Skin of body (tissue), 1 donor: ENCODE measurements at regions not wholly inside any gene's neighbourhood (a gene's known extent, or its start where the extent isn't known, plus 50 kb on each side); places are given as distances from the start of the nearest gene placed in this dataset.
A peak's percentile ranks its signal among the peaks of the same experiment; 100 is the strongest.

ENCODE experiments used
- DNase-seq: peaks from one replicate; lab custom pipeline; 2025; lab: John Stamatoyannopoulos, UW

DNA sequence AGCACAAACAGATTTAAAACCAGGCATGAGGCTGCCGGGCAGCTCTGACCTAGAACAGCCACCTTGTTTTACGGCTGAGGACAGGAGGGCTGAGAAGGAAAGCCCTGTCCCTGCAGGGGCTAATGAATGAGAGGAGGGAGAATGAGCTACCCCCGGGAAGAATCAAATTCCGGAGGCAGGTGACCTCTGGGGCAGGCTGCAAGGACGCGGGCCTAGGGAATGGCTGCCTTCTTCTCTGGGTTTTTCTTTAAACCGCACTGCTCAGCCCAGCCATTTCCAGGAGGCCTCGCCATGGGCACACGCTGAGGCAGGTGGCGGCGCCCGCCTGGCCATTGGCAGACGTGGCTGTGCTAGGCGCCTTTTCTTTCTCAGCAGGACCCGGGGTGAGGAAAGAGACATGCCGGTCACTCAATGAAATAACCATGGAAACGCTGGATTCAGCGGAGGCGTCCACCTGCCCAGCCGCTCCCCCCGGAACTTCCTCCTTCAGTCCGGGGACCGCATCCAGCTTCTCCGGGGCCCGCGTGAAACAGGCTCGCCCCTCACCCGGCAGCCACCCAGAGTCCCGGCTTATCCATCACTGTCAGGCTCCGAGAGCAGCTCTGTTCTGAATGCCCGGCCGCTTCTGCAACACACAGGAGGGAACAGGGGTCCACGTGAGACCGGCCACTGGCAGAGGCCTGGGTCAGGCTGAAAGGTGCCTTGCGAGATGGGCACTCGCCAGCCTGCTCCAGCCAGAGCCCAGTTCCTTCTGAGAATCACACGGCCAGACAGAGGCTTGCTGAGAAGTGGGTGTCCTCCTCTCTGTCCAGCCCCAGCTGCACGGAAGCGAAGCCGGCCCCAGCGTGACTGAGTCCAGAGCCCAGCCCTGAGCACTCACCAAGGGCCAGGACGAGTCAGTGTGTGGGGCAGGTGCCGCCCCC is 82.1 kb downstream of the PDGFA start:
- no peak for DNase-seq

DNA sequence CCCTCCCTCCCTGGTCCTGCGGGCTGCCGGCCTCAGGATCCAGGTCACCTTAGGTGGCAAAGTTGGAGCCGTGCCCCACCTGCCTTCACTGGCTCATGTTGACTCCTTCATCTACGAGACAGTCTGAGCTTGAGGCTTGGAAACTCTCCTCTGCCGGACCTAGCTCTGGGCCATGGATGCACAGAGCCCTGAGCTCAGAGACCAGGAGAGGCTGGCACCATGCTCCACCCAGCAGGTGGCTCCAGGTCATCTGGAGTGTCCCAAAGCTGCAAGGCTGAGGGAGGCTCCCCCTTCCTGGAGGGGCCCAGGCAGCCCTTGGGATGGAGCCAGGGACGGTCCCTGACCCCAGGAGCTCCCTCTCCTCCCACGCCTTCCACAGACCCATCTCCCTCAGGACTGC is 81.3 kb downstream of the PDGFA start:
- no peak for DNase-seq

DNA sequence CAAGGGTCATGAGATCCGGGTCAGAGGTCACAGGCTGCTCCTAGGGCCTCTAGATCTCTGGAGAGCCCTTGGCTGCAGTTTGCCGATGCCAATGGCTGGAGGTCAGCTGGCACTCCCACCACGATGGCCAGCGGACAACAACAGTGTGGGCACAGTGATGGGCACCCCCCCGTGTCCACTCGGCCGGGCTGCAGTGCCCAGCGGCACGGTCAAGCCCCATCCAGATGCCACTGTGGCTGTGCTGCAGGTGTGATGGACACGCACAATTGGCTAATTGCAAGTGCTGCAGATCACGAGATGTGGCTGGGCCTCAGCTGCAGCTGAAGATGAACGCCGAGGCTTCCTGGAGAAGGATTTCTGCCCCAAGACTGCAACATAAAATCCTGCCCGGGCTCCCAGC is 80.7 kb downstream of the PDGFA start:
- no peak for DNase-seq

DNA sequence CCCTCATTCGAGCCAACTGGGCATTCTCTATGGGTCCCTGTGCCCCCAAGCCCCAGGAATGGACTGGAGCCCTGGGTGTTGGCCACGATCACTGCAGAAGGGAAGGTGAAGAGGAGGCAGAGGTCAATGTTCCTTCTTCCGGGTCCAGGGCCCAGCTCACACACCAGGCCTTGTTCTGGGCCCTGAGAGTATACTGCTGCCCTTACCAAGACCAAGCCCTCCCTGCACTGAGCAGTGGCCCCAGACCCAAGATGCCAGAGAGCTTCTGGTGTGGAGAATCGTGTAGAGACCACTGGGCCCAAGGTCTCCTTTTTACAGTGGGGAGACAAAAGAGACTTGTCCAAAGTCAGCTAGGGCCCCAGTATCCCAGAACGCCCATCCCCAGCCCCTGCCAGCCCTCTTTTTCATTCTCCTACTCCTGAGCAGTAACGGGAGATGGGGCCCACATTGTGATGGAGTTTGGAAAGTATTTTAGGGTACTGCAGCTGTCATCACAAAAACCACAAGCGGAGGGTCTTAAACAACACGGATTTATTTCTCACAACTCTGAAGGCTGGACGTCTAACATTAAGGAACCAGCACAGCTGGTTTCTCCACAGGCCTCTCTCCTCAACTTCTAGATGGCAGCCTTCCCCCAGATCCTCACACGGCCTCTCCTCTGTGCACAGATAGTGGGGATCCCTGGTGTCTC is 79.4 kb downstream of the PDGFA start:
- no peak for DNase-seq

DNA sequence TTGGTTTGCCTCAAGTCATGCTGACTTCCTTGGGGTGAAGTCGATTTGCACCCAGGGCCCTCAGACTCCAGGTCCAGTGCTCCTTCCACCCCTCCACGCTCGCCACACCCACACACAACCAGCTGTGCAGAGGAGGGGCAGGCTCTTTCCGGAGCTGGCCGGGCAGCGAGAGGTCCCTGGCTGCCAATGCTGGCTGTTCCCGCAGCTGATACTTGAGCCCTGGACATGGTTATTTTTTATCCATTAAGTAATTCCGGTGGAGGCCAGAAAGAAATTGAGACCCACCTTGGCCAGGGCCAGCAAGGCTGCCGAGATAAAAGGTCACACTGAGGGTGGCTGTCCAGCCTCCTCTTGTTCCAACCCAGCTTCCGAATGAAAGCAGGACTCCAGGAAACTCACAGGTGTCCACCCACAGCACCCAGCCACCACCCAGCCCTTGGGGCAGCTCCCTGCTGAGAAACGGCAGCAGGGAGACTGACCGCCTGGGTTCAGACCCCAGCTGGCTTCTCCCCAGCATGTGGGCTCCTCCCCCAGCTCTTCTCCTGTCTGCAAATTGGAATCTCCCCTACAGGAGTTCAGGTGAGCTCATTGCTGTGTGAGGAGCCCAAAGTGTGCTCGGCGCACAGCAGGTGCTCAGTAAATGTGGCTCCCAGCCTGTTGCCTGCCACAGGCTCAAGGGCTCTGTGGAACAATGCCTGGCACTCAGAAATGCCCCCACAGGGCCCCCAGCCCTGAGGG is 77.8 kb downstream of the PDGFA start:
- no peak for DNase-seq

DNA sequence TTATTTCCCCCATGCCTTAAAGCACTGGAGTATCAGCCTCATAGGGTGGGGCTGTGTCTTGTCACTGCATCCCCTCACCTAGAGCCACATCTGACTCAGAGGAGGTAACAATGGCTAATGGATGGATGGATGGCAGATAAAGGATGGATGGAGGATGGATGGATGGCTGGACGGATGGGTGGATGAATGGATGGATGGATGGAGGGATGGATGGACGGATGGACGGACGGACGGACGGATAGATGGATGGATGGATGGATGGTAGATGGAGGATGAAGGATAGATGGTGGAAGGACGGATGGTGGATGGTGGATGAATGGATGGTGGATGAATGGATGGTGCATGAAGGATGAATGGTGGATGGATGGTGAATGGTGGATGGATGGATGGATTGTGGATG is 77.2 kb downstream of the PDGFA start:
- DNase-seq = no peak

DNA sequence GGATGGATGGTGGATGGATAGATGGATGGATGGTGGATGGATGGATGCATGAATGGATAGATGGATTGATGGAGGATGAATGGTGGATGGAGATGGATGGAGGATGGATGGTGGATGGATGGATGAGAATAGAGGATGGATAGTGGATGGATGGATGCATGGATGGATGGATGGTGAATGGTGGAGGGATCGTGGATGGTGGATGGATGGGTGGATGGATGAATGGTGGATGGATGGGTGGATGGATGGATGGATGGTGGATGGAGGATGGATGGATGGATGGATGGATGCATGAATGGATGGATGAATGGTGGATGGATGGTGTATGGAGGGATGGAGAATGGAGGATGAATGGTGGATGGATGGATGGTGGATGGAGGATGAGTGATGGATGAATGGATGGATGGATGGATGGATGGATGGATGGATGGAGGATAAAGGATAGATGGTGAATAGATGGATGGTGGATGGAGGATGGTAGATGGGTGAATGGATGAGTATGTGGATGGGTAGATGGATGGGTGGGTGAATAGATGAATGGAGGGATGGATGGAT is 76.3 kb downstream of the PDGFA start:
- DNase-seq = no peak

DNA sequence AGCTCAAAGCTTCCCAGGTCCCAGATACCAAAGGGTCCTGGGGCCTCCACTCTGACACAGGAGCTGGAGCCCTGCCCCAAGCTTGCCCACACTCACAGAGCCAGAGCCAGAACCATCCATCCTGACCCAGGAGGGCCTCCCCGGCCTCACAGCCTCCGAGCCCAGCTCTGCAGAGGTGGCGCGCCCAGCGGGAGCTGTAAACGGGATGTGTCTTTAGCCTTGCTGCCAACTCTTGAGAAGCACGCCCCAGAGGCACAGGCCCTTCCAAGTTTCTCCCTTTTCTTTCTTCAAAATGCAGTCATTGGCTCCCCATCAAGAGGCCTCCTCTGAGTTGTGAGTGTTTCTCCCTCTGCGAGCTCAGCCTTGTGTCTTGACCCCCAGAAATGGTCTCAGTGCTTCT is 75.0 kb downstream of the PDGFA start:
- peak; percentile 33 for DNase-seq

DNA sequence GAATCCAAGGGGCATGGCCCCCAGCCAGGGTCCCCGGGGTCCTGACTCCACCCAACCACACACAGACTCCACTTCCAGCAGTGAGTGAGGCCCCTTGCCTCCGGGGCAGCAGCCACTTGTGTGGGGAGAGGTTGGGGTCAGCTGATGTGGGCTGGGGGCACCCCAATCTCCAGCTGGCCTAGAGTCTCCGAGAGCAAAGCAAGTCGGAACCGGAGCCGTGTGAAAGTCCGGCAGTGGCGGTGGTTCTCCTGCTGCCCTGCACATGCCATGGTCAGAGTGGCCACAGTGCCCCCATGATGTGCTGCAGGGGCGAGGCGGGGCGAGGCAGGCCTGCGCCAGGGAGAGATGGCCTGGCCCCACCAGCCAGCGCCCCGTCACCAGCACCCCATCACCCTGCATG is 74.6 kb downstream of the PDGFA start:
- no peak for DNase-seq

DNA sequence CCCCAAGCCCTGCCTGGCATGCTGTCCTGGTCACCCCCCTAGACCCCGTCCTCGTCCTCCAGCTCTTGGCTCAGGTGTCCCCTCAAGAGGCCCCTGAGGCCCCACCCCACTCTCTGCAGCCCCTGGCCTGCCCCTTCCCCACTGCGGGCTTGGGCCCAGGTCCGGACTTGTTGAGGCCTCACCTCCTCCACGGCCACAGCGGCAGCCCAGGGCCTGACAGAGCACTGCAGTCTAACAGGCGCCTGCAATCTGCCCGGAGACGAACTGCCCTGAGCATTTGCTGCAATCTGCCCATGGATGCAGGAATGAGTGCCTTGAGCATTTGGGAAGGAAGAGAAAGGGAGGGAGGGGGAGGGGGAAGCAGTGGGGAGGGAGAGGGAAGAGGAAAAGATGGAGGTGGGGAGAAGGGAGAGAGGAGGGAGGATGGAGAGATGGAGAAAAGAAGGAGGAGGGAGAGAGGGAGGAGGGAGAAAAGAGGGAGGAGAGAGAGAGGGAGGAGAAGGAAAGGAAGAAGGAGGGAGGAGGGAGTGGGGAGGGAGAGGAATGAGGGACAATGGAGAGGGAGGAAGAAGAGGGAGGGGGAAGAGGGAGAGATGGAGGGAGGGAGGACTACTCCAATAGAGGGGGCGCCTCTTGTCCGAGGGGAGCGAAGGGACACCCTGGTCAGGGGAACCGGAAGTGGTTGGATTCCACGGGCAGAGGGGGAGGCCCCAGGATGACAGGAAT is 73.9 kb downstream of the PDGFA start:
- DNase-seq = no peak

DNA sequence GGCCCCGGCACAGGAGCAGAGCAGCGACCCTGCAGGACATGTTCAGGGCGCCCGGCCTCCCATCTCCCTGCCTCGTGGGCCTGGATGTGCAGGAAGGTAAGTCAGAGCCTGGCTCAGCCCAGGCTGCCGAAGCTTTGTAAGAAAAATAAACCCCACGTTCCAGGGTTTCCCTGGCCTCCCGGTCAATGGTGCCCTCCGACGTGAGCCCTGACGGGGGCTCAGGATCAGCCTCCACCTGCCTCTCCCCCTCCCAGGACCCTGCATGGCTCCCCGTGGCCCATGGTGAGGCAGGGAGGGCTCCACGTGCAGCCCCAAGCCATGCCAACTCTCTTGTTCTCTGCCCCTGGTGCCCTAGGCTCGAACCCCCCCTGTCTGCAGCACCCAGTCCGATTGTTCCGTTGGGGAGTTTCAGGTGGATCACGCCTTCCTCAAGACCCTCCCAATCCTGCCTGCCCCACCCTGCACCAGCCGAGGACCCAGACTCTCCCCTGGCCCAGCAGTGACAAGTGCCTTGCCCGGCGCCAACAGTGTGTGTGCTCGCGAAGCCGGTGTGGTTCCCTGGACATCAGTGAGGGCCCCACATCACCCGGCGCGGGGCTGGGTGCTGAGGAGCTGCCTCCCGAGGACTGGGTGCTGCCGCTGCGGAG is 73.2 kb downstream of the PDGFA start:
- DNase-seq = no peak
